ENCODE measurements at regions not wholly inside any gene's neighbourhood (a gene's known extent, or its start where the extent isn't known, plus 50 kb on each side); places are given as distances from the start of the nearest gene placed in this dataset.

DNA sequence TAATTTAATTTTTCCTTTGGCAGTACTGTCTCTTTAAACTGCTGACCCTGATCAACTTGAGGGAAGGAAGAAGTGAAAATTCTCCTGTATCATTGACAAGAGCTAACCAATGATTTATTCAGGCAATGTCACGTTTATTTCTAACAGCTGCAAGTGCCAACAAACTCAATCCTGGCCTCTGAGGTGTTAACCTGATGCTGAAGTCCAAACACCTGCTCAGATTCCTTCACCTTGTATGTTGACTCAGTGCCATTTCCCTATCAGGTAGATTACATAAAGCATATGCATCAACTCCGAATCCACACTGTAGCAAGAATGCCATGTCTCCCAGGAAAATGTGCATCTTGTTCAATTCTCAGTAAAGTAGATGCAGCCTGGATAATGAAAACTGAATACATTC, 820.0 kb downstream of the XPNPEP1 start:
- Histone ChIP-seq H3K4me1 (ENCODE audit: insufficient read depth, low read length) (peaks cover 2% of the 10 kb centered on the region; the same call in 1 of the 2 replicates), H3T11ph (ENCODE audit: low read length) (no peak overlapping the region), H4K91ac (ENCODE audit: insufficient read length, low read depth, low read length) (no peak overlapping the region), H3K23ac (ENCODE audit: insufficient read length, low read depth, low read length) (no peak overlapping the region), H3K4me2 (ENCODE audit: insufficient read depth, insufficient read length, low read length) (no peak overlapping the region), H2BK15ac (ENCODE audit: low read depth, low read length) (no peak overlapping the region), H3K27ac (ENCODE audit: insufficient read length, low read depth, low read length) (no peak overlapping the region), H3K79me2 (ENCODE audit: insufficient read depth, low read length) (no peaks in the 10 kb centered on the region), H2BK120ac (ENCODE audit: low read depth, low read length, poor library complexity, severe bottlenecking) (no peak overlapping the region), H3K9me3 (ENCODE audit: control insufficient read depth, low read depth, low read length) (no peaks in the 10 kb centered on the region), H3K23me2 (ENCODE audit: insufficient read length, low read depth, low read length, poor library complexity, severe bottlenecking) (no peaks in the 10 kb centered on the region), H2AFZ (ENCODE audit: low read length) (no peak overlapping the region), H3K14ac (ENCODE audit: insufficient read depth, low read length) (no peak overlapping the region), H3K56ac (ENCODE audit: insufficient read length, low read depth, low read length) (no peak overlapping the region), H2BK20ac (ENCODE audit: low read depth, low read length, poor library complexity, severe bottlenecking) (no peak overlapping the region), H3K27me3 (ENCODE audit: insufficient read depth, low read length) (peaks cover under 1% of the 10 kb centered on the region; the same call in 1 of the 2 replicates), H4K5ac (ENCODE audit: insufficient read length, low read depth, low read length) (no peak overlapping the region), H4K20me1 (ENCODE audit: control insufficient read depth, insufficient read depth, insufficient read length) (no peaks in the 10 kb centered on the region), H3K4ac (ENCODE audit: low read depth, low read length) (no peak overlapping the region), H2BK5ac (ENCODE audit: insufficient read length, low read length) (no peak overlapping the region), H4K8ac (replicated peaks; ENCODE audit: insufficient read length, low read depth, low read length) (no peak overlapping the region), H2AK5ac (ENCODE audit: insufficient read length, low read length) (no peak overlapping the region), H2BK12ac (ENCODE audit: insufficient read length, low read depth, low read length) (no peak overlapping the region), H3K18ac (ENCODE audit: insufficient read length, low read depth, low read length) (no peak overlapping the region), H3K9ac (ENCODE audit: extremely low read depth, insufficient read length, low read length) (no peak overlapping the region), H3K79me1 (ENCODE audit: insufficient read depth, low read depth, low read length, poor library complexity, severe bottlenecking) (no peaks in the 10 kb centered on the region)
- no peak overlapping the region for H3K27ac Mint-ChIP-seq
- TF ChIP-seq, protein P1, sequence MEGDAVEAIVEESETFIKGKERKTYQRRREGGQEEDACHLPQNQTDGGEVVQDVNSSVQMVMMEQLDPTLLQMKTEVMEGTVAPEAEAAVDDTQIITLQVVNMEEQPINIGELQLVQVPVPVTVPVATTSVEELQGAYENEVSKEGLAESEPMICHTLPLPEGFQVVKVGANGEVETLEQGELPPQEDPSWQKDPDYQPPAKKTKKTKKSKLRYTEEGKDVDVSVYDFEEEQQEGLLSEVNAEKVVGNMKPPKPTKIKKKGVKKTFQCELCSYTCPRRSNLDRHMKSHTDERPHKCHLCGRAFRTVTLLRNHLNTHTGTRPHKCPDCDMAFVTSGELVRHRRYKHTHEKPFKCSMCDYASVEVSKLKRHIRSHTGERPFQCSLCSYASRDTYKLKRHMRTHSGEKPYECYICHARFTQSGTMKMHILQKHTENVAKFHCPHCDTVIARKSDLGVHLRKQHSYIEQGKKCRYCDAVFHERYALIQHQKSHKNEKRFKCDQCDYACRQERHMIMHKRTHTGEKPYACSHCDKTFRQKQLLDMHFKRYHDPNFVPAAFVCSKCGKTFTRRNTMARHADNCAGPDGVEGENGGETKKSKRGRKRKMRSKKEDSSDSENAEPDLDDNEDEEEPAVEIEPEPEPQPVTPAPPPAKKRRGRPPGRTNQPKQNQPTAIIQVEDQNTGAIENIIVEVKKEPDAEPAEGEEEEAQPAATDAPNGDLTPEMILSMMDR (conservative IDR thresholded peaks at IDR 0.05), result no peak
- H3K4me3 Mint-ChIP-seq, result no peak overlapping the region
- peaks cover 12% of the 10 kb centered on the region for H3K27me3 Mint-ChIP-seq (ENCODE audit: low read depth)
- no peaks in the 10 kb centered on the region for H3K9me3 Mint-ChIP-seq
- H3K36me3 Mint-ChIP-seq (ENCODE audit: insufficient read depth in 1 of 3, low read depth in 3 of 3), result no peaks in the 10 kb centered on the region
- peaks cover 8 to 11% of the 10 kb centered on the region in 2 experiments for H3K4me1 Mint-ChIP-seq
- no peak for DNase-seq
- no CpG with 5 or more reads among the region's 2 CpGs for WGBS (ENCODE audit: extremely low coverage, insufficient read length, low lambda C conversion rate)

Measured in H9 (cell line).